Nephron (organoid): ENCODE measurements at regions not wholly inside any gene's neighbourhood (a gene's known extent, or its start where the extent isn't known, plus 50 kb on each side); places are given as distances from the start of the nearest gene placed in this dataset.

Experiments
- H3K27ac Mint-ChIP-seq, 3 experiments: 2 replicates each; pipeline ENCODE4 v1.8.0; 2020; ENCODE audit warnings: mixed read lengths in 3 of 3, mild to moderate bottlenecking in 2 of 3, moderate library complexity in 1 of 3
- H3K27me3 Mint-ChIP-seq: 2 replicates; pipeline ENCODE4 v1.8.0; 2021; ENCODE audit warnings: low read depth, mild to moderate bottlenecking, moderate library complexity, mixed read lengths
- H3K36me3 Mint-ChIP-seq: 2 replicates; pipeline ENCODE4 v1.8.0; 2020; ENCODE audit warnings: low read depth, mixed read lengths
- H3K4me1 Mint-ChIP-seq: 2 replicates; pipeline ENCODE4 v1.8.0; 2020; ENCODE audit warnings: mixed read lengths
- H3K4me3 Mint-ChIP-seq, 3 experiments: 2 replicates each; pipeline ENCODE4 v1.8.0; 2020; ENCODE audit warnings: mild to moderate bottlenecking in 3 of 3, mixed read lengths in 3 of 3, moderate library complexity in 2 of 3
- H3K9me3 Mint-ChIP-seq: 2 replicates; pipeline ENCODE4 v1.8.0; 2020; ENCODE audit warnings: mixed read lengths
- TF ChIP-seq, protein P1 (sequence below), 3 experiments: fragments of 200-600 bp; sonication (generic); IDR thresholded peaks; one replicate each; pipeline ENCODE4 v1.5.0; 2021; ENCODE audit warnings: antibody characterized with exemption in 3 of 3; ENCODE audit not compliant: unreplicated experiment in 3 of 3

DNA sequence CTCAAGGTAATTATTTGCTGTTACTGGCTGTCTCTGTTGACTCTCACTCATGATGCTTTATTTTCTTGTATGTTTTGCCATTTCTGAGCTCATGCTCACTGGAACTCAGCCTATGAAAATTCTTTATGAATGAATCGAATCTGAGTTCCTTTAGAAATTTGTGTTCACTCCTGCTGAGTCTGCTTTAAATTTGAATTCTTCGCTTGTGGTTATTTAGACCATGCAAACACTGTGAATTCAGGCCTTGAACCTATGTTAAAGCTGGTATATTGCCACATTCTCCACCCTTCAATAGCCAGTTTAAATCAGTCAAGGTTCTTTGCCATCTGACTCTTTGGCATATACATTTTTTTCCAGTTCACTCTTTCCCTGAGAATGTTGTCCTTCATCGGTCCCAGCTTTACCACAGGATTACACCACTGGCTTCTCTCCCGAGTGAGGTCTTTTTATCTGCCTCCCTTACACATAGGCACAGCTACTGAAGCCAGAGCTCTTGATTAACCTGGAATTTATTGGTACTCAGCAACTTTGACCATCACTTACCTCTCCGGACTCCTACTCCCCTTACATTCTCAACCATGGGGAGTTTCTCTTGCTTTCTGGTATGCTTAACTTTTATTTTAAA lies 400.6 kb downstream of the VPS13C start:
- Mint-ChIP-seq H3K4me3 (no peak overlapping the region), H3K36me3 (no peaks in the 10 kb centered on the region), H3K9me3 (peaks cover 6% of the 10 kb centered on the region), H3K27me3 (peaks cover 3% of the 10 kb centered on the region), H3K4me1 (no peaks in the 10 kb centered on the region), H3K27ac (no peak overlapping the region)
- TF ChIP-seq, protein P1, sequence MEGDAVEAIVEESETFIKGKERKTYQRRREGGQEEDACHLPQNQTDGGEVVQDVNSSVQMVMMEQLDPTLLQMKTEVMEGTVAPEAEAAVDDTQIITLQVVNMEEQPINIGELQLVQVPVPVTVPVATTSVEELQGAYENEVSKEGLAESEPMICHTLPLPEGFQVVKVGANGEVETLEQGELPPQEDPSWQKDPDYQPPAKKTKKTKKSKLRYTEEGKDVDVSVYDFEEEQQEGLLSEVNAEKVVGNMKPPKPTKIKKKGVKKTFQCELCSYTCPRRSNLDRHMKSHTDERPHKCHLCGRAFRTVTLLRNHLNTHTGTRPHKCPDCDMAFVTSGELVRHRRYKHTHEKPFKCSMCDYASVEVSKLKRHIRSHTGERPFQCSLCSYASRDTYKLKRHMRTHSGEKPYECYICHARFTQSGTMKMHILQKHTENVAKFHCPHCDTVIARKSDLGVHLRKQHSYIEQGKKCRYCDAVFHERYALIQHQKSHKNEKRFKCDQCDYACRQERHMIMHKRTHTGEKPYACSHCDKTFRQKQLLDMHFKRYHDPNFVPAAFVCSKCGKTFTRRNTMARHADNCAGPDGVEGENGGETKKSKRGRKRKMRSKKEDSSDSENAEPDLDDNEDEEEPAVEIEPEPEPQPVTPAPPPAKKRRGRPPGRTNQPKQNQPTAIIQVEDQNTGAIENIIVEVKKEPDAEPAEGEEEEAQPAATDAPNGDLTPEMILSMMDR (IDR thresholded peaks at IDR 0.05; ENCODE audit: unreplicated experiment in 3 of 3) = no peak

DNA sequence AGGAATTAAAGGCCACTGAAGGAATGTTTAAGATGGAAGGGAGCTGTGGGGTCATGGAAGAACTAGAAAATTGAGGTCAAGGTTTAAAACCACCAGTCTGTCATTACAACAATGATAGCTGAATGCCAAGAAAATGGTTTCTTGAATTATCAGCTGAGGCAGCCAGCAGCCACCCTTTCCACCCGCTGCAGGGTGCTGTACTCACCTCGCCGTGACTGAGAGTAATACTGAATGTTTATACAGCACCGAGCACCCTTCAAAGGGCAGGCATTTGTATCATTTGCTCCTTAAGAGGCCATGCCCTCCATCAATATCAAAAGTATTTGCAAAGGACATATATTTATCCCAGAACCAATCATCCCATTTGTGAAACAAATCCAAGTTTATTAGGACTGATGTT lies 402.8 kb downstream of the VPS13C start:
- no peak overlapping the region for H3K4me3 Mint-ChIP-seq

DNA sequence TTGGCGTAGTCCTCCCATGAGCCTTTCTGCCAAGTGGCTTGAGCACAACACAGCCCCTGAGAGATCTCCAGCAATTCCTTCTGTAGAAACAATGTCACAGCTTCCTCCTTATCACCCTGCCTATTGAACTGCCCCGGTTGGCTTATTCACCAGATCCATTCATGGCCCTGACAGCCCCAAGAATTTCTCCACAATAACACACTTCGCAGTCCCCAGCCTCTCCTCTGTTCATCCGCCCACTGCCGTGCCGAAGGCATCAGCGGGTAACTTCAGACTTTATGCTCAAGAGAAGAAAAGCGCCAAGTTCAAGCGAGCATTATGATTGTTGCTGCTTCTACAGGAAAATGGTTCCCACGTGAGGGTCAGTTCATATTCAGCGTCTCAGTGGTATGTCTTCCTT lies 403.9 kb downstream of the VPS13C start:
- Mint-ChIP-seq H3K4me1 (no peaks in the 10 kb centered on the region), H3K4me3 (no peak overlapping the region), H3K27me3 (peaks cover 7% of the 10 kb centered on the region), H3K36me3 (no peaks in the 10 kb centered on the region), H3K27ac (no peak overlapping the region), H3K9me3 (peaks cover 6% of the 10 kb centered on the region)
- TF ChIP-seq, protein P1 (IDR thresholded peaks at IDR 0.05; ENCODE audit: unreplicated experiment in 3 of 3) = no peak

More for the DNA sequence above, 402.8 kb downstream of the VPS13C start:
- Mint-ChIP-seq H3K36me3 (no peaks in the 10 kb centered on the region), H3K27ac (no peak overlapping the region), H3K4me1 (no peaks in the 10 kb centered on the region), H3K9me3 (peaks cover 6% of the 10 kb centered on the region), H3K27me3 (peaks cover 7% of the 10 kb centered on the region)
- TF ChIP-seq, protein P1 (IDR thresholded peaks at IDR 0.05; ENCODE audit: unreplicated experiment in 3 of 3) = no peak

DNA sequence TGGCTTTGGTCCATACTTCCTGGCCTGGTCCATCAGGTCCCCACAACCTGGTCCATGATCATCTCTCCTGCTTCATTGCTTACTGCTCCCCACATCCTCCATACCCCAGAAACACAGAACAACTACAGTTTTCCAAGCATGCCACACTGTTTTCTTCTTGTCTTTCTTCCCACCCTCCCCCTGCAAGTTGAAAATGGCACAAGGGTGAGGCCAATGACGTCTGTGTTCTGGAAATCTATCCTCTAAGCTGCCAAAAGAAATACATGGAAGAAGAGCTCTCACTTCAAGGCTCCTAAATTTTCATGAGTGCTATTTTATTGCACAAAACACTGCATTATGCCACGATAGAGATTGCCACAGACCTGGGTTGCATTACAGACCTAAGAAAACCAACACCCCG lies 404.4 kb downstream of the VPS13C start:
- no peak overlapping the region for H3K4me3 Mint-ChIP-seq
- H3K36me3 Mint-ChIP-seq = no peaks in the 10 kb centered on the region
- H3K4me1 Mint-ChIP-seq = no peaks in the 10 kb centered on the region
- no peak overlapping the region for H3K27ac Mint-ChIP-seq
- peaks cover 7% of the 10 kb centered on the region for H3K27me3 Mint-ChIP-seq
- TF ChIP-seq, protein P1 (IDR thresholded peaks at IDR 0.05; ENCODE audit: unreplicated experiment in 3 of 3) = no peak
- peaks cover 6% of the 10 kb centered on the region for H3K9me3 Mint-ChIP-seq

DNA sequence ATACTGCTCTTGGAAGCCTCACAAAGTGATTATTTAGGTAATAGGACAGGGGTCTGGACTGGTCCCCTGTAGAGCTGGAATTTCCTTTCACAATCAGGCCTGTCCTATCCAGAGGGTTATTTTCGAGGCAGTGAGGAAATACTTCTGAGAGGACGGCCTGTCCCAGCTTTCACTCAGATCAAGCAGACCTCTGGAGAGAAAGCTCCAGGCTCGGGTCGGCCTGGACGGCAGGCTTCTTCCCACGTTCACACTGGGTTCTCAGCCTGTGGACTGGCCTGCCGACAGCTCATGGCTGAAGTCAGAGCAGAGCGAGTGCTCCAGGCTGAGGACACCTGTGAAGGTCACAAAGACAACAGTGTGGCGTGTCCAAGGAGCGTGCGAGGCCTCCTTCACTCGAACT lies 405.3 kb downstream of the VPS13C start:
- TF ChIP-seq, protein P1 (IDR thresholded peaks at IDR 0.05; ENCODE audit: unreplicated experiment in 3 of 3) = no peak
- Mint-ChIP-seq H3K27ac (peak overlapping the region in 1 of 3 experiments; percentile 34), H3K27me3 (peaks cover 7% of the 10 kb centered on the region), H3K36me3 (no peaks in the 10 kb centered on the region), H3K4me3 (no peak overlapping the region), H3K9me3 (peaks cover 6% of the 10 kb centered on the region), H3K4me1 (no peaks in the 10 kb centered on the region)
